ENCODE measurements at regions not wholly inside any gene's neighbourhood (a gene's known extent, or its start where the extent isn't known, plus 50 kb on each side); places are given as distances from the start of the nearest gene placed in this dataset.

- no peak overlapping the region for H3K4ac ChIP-seq (ENCODE audit: low read depth, low read length)
- no peak overlapping the region for H4K91ac ChIP-seq (ENCODE audit: insufficient read length, low read depth, low read length)
- no peak overlapping the region for H2AK5ac ChIP-seq (ENCODE audit: insufficient read length, low read length)
- Mint-ChIP-seq H3K4me3 (no peak overlapping the region), H3K4me1 (peaks cover 37 to 48% of the 10 kb centered on the region in 2 experiments), H3K27me3 (ENCODE audit: low read depth) (peaks cover 4% of the 10 kb centered on the region), H3K27ac (no peak overlapping the region), H3K9me3 (peaks cover 3 to 10% of the 10 kb centered on the region in 2 experiments; a peak in 3 of 5 replicates), H3K36me3 (ENCODE audit: insufficient read depth in 1 of 3, low read depth in 3 of 3) (peaks cover 0 to 6% (median 0%) of the 10 kb centered on the region in 3 experiments; a peak in 4 of 7 replicates)
- H4K5ac ChIP-seq (ENCODE audit: insufficient read length, low read depth, low read length) = no peak overlapping the region
- no peaks in the 10 kb centered on the region for H3K79me2 ChIP-seq (ENCODE audit: insufficient read depth, low read length)
- H3K18ac ChIP-seq (ENCODE audit: insufficient read length, low read depth, low read length) = no peak overlapping the region
- DNase-seq = no peak
- no peak overlapping the region for H4K8ac ChIP-seq (replicated peaks; ENCODE audit: insufficient read length, low read depth, low read length)
- no peaks in the 10 kb centered on the region for H3K9me3 ChIP-seq (ENCODE audit: control insufficient read depth, low read depth, low read length)
- no peak overlapping the region for H3K27ac ChIP-seq (ENCODE audit: insufficient read length, low read depth, low read length)
- no peak overlapping the region for H3K4me2 ChIP-seq (ENCODE audit: insufficient read depth, insufficient read length, low read length)
- WGBS (ENCODE audit: extremely low coverage, insufficient read length, low lambda C conversion rate) = no CpG with 5 or more reads among the region's 6 CpGs
- TF ChIP-seq, protein P1, sequence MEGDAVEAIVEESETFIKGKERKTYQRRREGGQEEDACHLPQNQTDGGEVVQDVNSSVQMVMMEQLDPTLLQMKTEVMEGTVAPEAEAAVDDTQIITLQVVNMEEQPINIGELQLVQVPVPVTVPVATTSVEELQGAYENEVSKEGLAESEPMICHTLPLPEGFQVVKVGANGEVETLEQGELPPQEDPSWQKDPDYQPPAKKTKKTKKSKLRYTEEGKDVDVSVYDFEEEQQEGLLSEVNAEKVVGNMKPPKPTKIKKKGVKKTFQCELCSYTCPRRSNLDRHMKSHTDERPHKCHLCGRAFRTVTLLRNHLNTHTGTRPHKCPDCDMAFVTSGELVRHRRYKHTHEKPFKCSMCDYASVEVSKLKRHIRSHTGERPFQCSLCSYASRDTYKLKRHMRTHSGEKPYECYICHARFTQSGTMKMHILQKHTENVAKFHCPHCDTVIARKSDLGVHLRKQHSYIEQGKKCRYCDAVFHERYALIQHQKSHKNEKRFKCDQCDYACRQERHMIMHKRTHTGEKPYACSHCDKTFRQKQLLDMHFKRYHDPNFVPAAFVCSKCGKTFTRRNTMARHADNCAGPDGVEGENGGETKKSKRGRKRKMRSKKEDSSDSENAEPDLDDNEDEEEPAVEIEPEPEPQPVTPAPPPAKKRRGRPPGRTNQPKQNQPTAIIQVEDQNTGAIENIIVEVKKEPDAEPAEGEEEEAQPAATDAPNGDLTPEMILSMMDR (conservative IDR thresholded peaks at IDR 0.05) = no peak
- no peak overlapping the region for H3K56ac ChIP-seq (ENCODE audit: insufficient read length, low read depth, low read length)
- no peak overlapping the region for H3K23ac ChIP-seq (ENCODE audit: insufficient read length, low read depth, low read length)
- no peaks in the 10 kb centered on the region for H3K79me1 ChIP-seq (ENCODE audit: insufficient read depth, low read depth, low read length, poor library complexity, severe bottlenecking)
- H3K9ac ChIP-seq (ENCODE audit: extremely low read depth, insufficient read length, low read length) = no peak overlapping the region
- no peak overlapping the region for H2BK5ac ChIP-seq (ENCODE audit: insufficient read length, low read length)
- H2BK20ac ChIP-seq (ENCODE audit: low read depth, low read length, poor library complexity, severe bottlenecking) = no peak overlapping the region
- H3K23me2 ChIP-seq (ENCODE audit: insufficient read length, low read depth, low read length, poor library complexity, severe bottlenecking) = no peaks in the 10 kb centered on the region
- H3K14ac ChIP-seq (ENCODE audit: insufficient read depth, low read length) = no peak overlapping the region
- no peak overlapping the region for H2BK12ac ChIP-seq (ENCODE audit: insufficient read length, low read depth, low read length)
- peaks cover 6% of the 10 kb centered on the region; the same call in 1 of the 2 replicates for H3K4me1 ChIP-seq (ENCODE audit: insufficient read depth, low read length)
- no peak overlapping the region for H2AFZ ChIP-seq (ENCODE audit: low read length)
- no peak overlapping the region for H2BK120ac ChIP-seq (ENCODE audit: low read depth, low read length, poor library complexity, severe bottlenecking)
- no peak overlapping the region for H3T11ph ChIP-seq (ENCODE audit: low read length)
- H3K27me3 ChIP-seq (ENCODE audit: insufficient read depth, low read length) = no peaks in the 10 kb centered on the region
- H4K20me1 ChIP-seq (ENCODE audit: control insufficient read depth, insufficient read depth, insufficient read length) = no peaks in the 10 kb centered on the region
- no peak overlapping the region for H2BK15ac ChIP-seq (ENCODE audit: low read depth, low read length)
These were observed 87.2 kb downstream of the SPRING1 start for GRCh38 chr12:116650585-116651087.

Data from H9 (cell line).